DND-41 (cell line): ENCODE measurements at regions not wholly inside any gene's neighbourhood (a gene's known extent, or its start where the extent isn't known, plus 50 kb on each side); places are given as distances from the start of the nearest gene placed in this dataset.

ENCODE experiments used
- ATAC-seq: fragments of 200-7000 bp; cut with Tn5 transposase; 3 replicates; pipeline ENCODE4 v1.9.1; 2021; ENCODE audit warnings: low read depth; ENCODE audit not compliant: insufficient read depth
- DNase-seq: peaks from one replicate; pipeline ENCODE4 v3.0.0-alpha.2; 2020
- H2AFZ ChIP-seq: 2 replicates; pipeline ENCODE4 v1.6.0; 2012; ENCODE audit warnings: low read depth, low read length
- H3K27ac ChIP-seq: 2 replicates; pipeline ENCODE4 v1.5.1; 2012; ENCODE audit warnings: low read length, inconsistent platforms
- H3K27me3 ChIP-seq: fragments of 200-600 bp; sonication (generic); 2 replicates; pipeline ENCODE4 v1.6.0; 2012; ENCODE audit warnings: low read length, mild to moderate bottlenecking, inconsistent platforms; ENCODE audit not compliant: insufficient read depth, poor library complexity
- H3K36me3 ChIP-seq: 2 replicates; pipeline ENCODE4 v1.5.1; 2012; ENCODE audit warnings: low read length, inconsistent platforms; ENCODE audit not compliant: insufficient read depth
- H3K4me1 ChIP-seq: 2 replicates; pipeline ENCODE4 v1.5.1; 2012; ENCODE audit warnings: mild to moderate bottlenecking, low read length; ENCODE audit not compliant: insufficient read depth
- H3K4me2 ChIP-seq: 2 replicates; pipeline ENCODE4 v1.6.0; 2012; ENCODE audit warnings: mild to moderate bottlenecking, moderate library complexity, low read length, inconsistent platforms; ENCODE audit not compliant: insufficient read depth
- H3K4me3 ChIP-seq, 2 experiments: fragments of 200-600 bp in 1 of 2; shearing (Covaris generic) in 1 of 2; 2 replicates each; pipeline ENCODE4 v1.5.1; 2012 to 2016; ENCODE audit warnings: inconsistent platforms in 2 of 2, low read length in 2 of 2, mild to moderate bottlenecking in 2 of 2, low read depth in 1 of 2, moderate library complexity in 1 of 2
- H3K79me2 ChIP-seq: 2 replicates; pipeline ENCODE4 v1.6.0; 2012; ENCODE audit warnings: low read length, inconsistent platforms; ENCODE audit not compliant: insufficient read depth
- H3K9ac ChIP-seq: 2 replicates; pipeline ENCODE4 v1.6.0; 2012; ENCODE audit warnings: low read depth, mild to moderate bottlenecking, inconsistent platforms, low read length, moderate library complexity
- H3K9me3 ChIP-seq: 2 replicates; pipeline ENCODE4 v1.5.1; 2012; ENCODE audit warnings: low read length, moderate library complexity, mild to moderate bottlenecking, inconsistent platforms; ENCODE audit not compliant: insufficient read depth, severe bottlenecking
- H4K20me1 ChIP-seq: 2 replicates; pipeline ENCODE4 v1.6.0; 2012; ENCODE audit warnings: low read length; ENCODE audit not compliant: insufficient read depth
- EZH2 ChIP-seq: IDR thresholded peaks from 3 replicates; pipeline ENCODE4 v1.6.1; 2012; ENCODE audit warnings: borderline replicate concordance, low read depth, mild to moderate bottlenecking, moderate library complexity, low read length, inconsistent platforms; ENCODE audit not compliant: severe bottlenecking
- TF ChIP-seq, protein P1 (sequence below): IDR thresholded peaks from 2 replicates; pipeline ENCODE4 v1.5.1; 2012; ENCODE audit warnings: borderline replicate concordance, low read length, moderate library complexity, mild to moderate bottlenecking; ENCODE audit not compliant: poor library complexity, severe bottlenecking; ENCODE audit errors: extremely low read depth

DNA sequence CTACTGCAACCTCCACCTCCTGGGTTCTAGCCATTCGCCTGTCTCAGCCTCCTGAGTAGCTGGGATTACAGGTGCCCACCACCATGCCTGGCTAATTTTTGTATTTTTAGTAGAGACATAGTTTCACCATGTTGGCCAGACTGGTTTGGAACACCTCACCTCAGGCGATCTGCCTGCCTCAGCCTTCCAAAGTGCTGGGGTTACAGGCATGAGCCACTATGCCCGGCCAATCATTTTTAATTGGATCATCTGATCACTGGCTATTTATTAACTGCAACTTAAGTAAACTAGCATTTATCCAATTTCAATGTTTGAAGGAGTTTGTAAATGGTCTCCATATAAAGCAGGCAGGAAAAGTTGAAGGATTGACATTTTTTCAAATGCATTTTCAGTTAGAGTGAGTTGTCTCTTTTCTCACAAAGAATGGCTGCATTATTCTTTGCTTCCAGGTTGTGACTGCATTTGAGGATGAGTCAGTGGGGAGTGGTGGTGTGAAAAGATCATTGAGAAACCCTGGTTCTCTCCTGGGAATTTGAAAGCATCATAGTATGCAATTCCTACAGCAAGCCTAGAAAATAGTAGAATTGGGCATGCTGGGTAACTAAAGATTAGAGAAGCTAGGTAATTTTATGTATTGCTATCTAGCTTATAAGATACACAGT, 431.1 kb upstream of the ZEB2 start:
- Histone ChIP-seq H3K27me3 (no peaks in the 10 kb centered on the region), H3K9ac (no peak overlapping the region), H3K9me3 (no peaks in the 10 kb centered on the region), H3K27ac (no peak overlapping the region), H4K20me1 (no peaks in the 10 kb centered on the region), H3K4me2 (no peak overlapping the region), H2AFZ (no peak overlapping the region; the same call in 1 of the 2 replicates), H3K36me3 (no peaks in the 10 kb centered on the region), H3K4me1 (no peaks in the 10 kb centered on the region), H3K4me3 (no peak overlapping the region), H3K79me2 (no peaks in the 10 kb centered on the region)
- TF ChIP-seq, protein P1, sequence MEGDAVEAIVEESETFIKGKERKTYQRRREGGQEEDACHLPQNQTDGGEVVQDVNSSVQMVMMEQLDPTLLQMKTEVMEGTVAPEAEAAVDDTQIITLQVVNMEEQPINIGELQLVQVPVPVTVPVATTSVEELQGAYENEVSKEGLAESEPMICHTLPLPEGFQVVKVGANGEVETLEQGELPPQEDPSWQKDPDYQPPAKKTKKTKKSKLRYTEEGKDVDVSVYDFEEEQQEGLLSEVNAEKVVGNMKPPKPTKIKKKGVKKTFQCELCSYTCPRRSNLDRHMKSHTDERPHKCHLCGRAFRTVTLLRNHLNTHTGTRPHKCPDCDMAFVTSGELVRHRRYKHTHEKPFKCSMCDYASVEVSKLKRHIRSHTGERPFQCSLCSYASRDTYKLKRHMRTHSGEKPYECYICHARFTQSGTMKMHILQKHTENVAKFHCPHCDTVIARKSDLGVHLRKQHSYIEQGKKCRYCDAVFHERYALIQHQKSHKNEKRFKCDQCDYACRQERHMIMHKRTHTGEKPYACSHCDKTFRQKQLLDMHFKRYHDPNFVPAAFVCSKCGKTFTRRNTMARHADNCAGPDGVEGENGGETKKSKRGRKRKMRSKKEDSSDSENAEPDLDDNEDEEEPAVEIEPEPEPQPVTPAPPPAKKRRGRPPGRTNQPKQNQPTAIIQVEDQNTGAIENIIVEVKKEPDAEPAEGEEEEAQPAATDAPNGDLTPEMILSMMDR, result no peak
- TF ChIP-seq EZH2, result no peak
- DNase-seq, result no peak
- ATAC-seq, result no peak

DNA sequence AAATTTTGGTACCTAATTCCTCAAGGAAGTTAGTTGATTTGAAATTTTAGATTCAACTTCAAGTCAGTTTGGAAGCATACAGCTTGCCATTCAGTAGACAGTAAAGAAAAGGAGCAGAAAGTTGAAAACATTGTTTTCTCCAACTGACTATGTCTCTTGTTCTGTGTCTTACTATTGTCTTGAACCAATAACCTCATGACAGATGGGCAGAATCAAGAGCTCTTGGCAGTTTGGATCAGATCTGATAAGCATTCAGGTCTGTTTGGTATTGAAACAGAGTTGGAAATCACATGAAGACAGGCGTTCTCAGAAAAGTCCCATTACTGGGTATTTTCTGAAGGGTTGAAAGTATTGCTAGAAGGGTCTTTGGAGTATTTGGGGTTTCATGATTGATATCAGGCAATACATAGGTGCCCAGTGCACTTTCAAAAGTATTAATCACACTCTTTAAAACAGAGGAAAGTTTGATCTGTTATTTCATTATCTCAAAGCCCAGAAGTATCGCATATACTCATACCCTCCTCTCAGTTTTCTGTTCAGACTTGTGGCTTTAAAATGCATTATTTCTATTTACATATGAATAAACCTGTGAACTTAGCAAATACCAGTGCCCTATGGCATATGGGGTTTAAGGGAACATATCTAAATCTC, 428.4 kb upstream of the ZEB2 start:
- H3K4me3 ChIP-seq, result no peak overlapping the region
- no peaks in the 10 kb centered on the region for H4K20me1 ChIP-seq
- H3K36me3 ChIP-seq, result no peaks in the 10 kb centered on the region
- no peaks in the 10 kb centered on the region for H3K27me3 ChIP-seq
- no peaks in the 10 kb centered on the region for H3K9me3 ChIP-seq
- no peak overlapping the region for H3K4me2 ChIP-seq
- no peak for DNase-seq
- ATAC-seq, result no peak
- no peak overlapping the region for H3K9ac ChIP-seq
- no peak overlapping the region for H3K27ac ChIP-seq
- peak overlapping the region; percentile 6; the same call in 1 of the 2 replicates for H2AFZ ChIP-seq
- H3K4me1 ChIP-seq, result no peaks in the 10 kb centered on the region
- H3K79me2 ChIP-seq, result no peaks in the 10 kb centered on the region
- no peak for TF ChIP-seq EZH2
- TF ChIP-seq, protein P1, result no peak

DNA sequence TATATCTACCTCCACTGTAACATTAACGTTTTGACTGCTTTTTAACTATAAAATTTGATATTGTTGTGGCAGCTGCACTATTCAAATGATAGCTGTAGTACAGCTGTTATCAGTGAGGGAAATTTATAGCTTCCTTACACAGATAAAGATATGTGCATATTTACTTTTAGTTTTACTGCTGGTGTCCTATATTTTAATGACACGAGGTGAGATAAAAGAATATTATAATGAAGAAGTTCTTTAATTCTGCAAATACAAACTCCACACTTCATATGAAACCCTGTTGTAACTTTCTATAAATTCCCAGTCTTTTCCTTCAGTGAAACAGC, 427.8 kb upstream of the ZEB2 start:
- Histone ChIP-seq H3K27ac (no peak overlapping the region), H2AFZ (no peak overlapping the region), H3K4me2 (no peak overlapping the region), H4K20me1 (no peaks in the 10 kb centered on the region), H3K9ac (no peak overlapping the region), H3K27me3 (no peaks in the 10 kb centered on the region), H3K36me3 (no peaks in the 10 kb centered on the region), H3K79me2 (no peaks in the 10 kb centered on the region), H3K4me1 (no peaks in the 10 kb centered on the region), H3K4me3 (no peak overlapping the region), H3K9me3 (no peaks in the 10 kb centered on the region)
- DNase-seq, result no peak
- no peak for TF ChIP-seq EZH2
- no peak for ATAC-seq

DNA sequence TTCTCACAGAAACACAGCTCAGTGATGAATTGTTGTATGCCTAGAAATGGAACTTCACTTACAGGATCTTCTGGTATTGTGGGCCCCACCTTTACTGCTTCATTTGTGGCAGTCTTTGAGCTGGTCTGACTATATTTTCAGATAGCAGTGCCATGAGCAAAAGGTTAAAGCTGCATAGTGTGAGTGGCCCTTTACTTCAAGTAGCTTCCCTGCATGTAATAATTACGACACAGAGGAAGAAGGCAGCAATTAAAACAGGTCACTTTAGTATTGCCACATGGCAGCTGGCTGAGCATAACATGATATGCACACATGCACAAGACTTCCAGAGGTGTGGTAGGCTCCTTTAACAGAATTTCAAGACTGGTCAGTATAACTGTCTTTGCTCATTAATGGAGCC, 426.3 kb upstream of the ZEB2 start:
- no peaks in the 10 kb centered on the region for H3K36me3 ChIP-seq
- H3K9me3 ChIP-seq, result no peaks in the 10 kb centered on the region
- TF ChIP-seq, protein P1, result no peak
- no peak for TF ChIP-seq EZH2
- ATAC-seq (no peak), DNase-seq (no peak)
- H2AFZ ChIP-seq, result no peak overlapping the region
- no peak overlapping the region for H3K9ac ChIP-seq
- no peaks in the 10 kb centered on the region for H3K27me3 ChIP-seq
- no peaks in the 10 kb centered on the region for H3K79me2 ChIP-seq
- no peak overlapping the region for H3K4me2 ChIP-seq
- H4K20me1 ChIP-seq, result no peaks in the 10 kb centered on the region
- H3K27ac ChIP-seq, result no peak overlapping the region
- no peak overlapping the region for H3K4me3 ChIP-seq
- H3K4me1 ChIP-seq, result no peaks in the 10 kb centered on the region
